ENCODE measurements at regions not wholly inside any gene's neighbourhood (a gene's known extent, or its start where the extent isn't known, plus 50 kb on each side); places are given as distances from the start of the nearest gene placed in this dataset.
A peak's percentile ranks its signal among the peaks of the same experiment; 100 is the strongest.

DNA sequence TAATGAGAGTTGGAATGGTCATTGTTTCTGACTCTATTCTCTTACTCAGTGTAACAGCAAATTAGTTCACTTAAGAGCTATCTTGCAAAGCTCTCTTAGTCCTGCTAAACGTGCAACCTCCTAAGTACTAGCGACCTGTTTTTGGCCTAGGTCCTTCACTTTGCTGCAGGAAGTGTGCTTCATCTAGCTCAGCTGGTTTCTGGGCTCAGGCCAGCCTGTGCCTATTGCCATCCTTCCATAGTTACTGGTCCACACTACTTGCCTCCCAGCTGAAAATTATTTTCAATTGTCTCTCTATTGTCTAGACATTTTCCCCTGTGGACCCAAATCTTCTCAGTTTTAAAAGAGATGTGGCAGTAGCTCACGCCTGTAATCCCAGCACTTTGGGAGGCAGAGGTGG is 561.3 kb downstream of the FGF9 start:
- H3K9ac ChIP-seq (ENCODE audit: low read length): no peak overlapping the region

DNA sequence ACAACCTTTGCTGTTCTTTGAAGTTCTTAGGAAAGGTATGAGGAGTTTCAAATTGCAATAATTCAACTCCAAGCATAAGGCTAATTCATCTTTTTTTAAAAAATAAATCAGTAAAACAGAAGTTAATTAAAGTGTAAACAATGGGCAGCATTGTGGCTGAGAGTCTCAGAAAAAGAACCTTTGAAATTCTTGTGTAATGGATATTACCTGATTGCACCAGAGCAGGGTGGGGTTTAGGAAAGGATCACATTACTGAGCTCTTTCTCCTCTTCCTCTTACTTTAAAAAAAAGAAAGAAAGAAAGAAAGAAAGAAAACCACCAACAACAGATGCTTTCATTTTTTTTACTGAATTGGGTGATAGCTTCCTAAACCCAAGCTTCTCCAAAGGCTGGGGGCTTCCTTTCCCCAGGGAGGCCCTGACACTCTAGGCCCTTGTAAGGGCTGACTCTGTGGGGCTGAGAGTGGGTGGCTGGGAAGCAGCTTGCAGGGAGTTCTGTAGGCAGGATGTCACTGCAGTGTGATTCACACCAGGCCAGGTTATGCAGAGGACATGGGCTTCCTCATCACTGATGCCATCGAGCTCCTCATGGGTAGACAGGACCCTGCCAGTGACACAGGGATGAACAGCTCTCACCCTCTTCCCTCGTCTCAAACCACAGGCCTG is 564.5 kb downstream of the FGF9 start:
- Histone ChIP-seq H3K36me3 (ENCODE audit: control insufficient read depth, insufficient read depth, low read length) (no peaks in the 10 kb centered on the region), H3K9ac (ENCODE audit: low read length) (peak overlapping the region; percentile 4), H3K4me1 (ENCODE audit: control insufficient read depth, insufficient read depth, low read length) (peaks cover 28% of the 10 kb centered on the region), H3K9me3 (ENCODE audit: control insufficient read depth, insufficient read depth, low read depth, low read length) (no peaks in the 10 kb centered on the region), H3K27me3 (ENCODE audit: control insufficient read depth, insufficient read depth, low read length) (no peaks in the 10 kb centered on the region), H3K4me3 (ENCODE audit: low read depth, low read length) (no peak overlapping the region; the same call in 1 of the 2 replicates), H3K27ac (ENCODE audit: low read depth, low read length) (0 out of 2 replicates have a peak overlapping the region, but pooled peaks have one; percentile 15)

More for the DNA sequence above, 561.3 kb downstream of the FGF9 start:
- Histone ChIP-seq H3K4me1 (ENCODE audit: control insufficient read depth, insufficient read depth, low read length) (peaks cover 24% of the 10 kb centered on the region), H3K9me3 (ENCODE audit: control insufficient read depth, insufficient read depth, low read depth, low read length) (no peaks in the 10 kb centered on the region), H3K36me3 (ENCODE audit: control insufficient read depth, insufficient read depth, low read length) (no peaks in the 10 kb centered on the region), H3K4me3 (ENCODE audit: low read depth, low read length) (no peak overlapping the region), H3K27me3 (ENCODE audit: control insufficient read depth, insufficient read depth, low read length) (no peaks in the 10 kb centered on the region), H3K27ac (ENCODE audit: low read depth, low read length) (no peak overlapping the region)

- no peak overlapping the region; the same call in 1 of the 2 replicates for H3K4me3 ChIP-seq (ENCODE audit: low read depth, low read length)
- peaks cover 28% of the 10 kb centered on the region for H3K4me1 ChIP-seq (ENCODE audit: control insufficient read depth, insufficient read depth, low read length)
- 0 out of 2 replicates have a peak overlapping the region, but pooled peaks have one; percentile 15 for H3K27ac ChIP-seq (ENCODE audit: low read depth, low read length)
- H3K9me3 ChIP-seq (ENCODE audit: control insufficient read depth, insufficient read depth, low read depth, low read length): no peaks in the 10 kb centered on the region
- H3K36me3 ChIP-seq (ENCODE audit: control insufficient read depth, insufficient read depth, low read length): no peaks in the 10 kb centered on the region
- peak overlapping the region; percentile 4 for H3K9ac ChIP-seq (ENCODE audit: low read length)
- H3K27me3 ChIP-seq (ENCODE audit: control insufficient read depth, insufficient read depth, low read length): no peaks in the 10 kb centered on the region
Measured at GRCh38 chr13:22235950-22236290, 565.0 kb downstream of the FGF9 start.

- Histone ChIP-seq H3K4me3 (ENCODE audit: low read depth, low read length) (no peak overlapping the region), H3K27ac (ENCODE audit: low read depth, low read length) (no peak overlapping the region), H3K36me3 (ENCODE audit: control insufficient read depth, insufficient read depth, low read length) (no peaks in the 10 kb centered on the region), H3K9me3 (ENCODE audit: control insufficient read depth, insufficient read depth, low read depth, low read length) (no peaks in the 10 kb centered on the region), H3K9ac (ENCODE audit: low read length) (no peak overlapping the region), H3K4me1 (ENCODE audit: control insufficient read depth, insufficient read depth, low read length) (peaks cover 30% of the 10 kb centered on the region), H3K27me3 (ENCODE audit: control insufficient read depth, insufficient read depth, low read length) (no peaks in the 10 kb centered on the region)
Measured at GRCh38 chr13:22238269-22238668, 567.4 kb downstream of the FGF9 start.

- Histone ChIP-seq H3K27ac (ENCODE audit: low read depth, low read length) (no peak overlapping the region), H3K27me3 (ENCODE audit: control insufficient read depth, insufficient read depth, low read length) (no peaks in the 10 kb centered on the region), H3K9me3 (ENCODE audit: control insufficient read depth, insufficient read depth, low read depth, low read length) (no peaks in the 10 kb centered on the region), H3K9ac (ENCODE audit: low read length) (no peak overlapping the region), H3K4me1 (ENCODE audit: control insufficient read depth, insufficient read depth, low read length) (peaks cover 25% of the 10 kb centered on the region), H3K36me3 (ENCODE audit: control insufficient read depth, insufficient read depth, low read length) (no peaks in the 10 kb centered on the region), H3K4me3 (ENCODE audit: low read depth, low read length) (no peak overlapping the region)
Measured at GRCh38 chr13:22240716-22241115, 569.8 kb downstream of the FGF9 start.

- H3K4me1 ChIP-seq (ENCODE audit: control insufficient read depth, insufficient read depth, low read length): peaks cover 13% of the 10 kb centered on the region
- H3K9me3 ChIP-seq (ENCODE audit: control insufficient read depth, insufficient read depth, low read depth, low read length): no peaks in the 10 kb centered on the region
- no peak overlapping the region for H3K9ac ChIP-seq (ENCODE audit: low read length)
- no peak overlapping the region for H3K27ac ChIP-seq (ENCODE audit: low read depth, low read length)
- H3K4me3 ChIP-seq (ENCODE audit: low read depth, low read length): no peak overlapping the region
- H3K36me3 ChIP-seq (ENCODE audit: control insufficient read depth, insufficient read depth, low read length): no peaks in the 10 kb centered on the region
- H3K27me3 ChIP-seq (ENCODE audit: control insufficient read depth, insufficient read depth, low read length): no peaks in the 10 kb centered on the region
Measured at GRCh38 chr13:22243469-22244163, 572.7 kb downstream of the FGF9 start.

- no peaks in the 10 kb centered on the region for H3K36me3 ChIP-seq (ENCODE audit: control insufficient read depth, insufficient read depth, low read length)
Measured at GRCh38 chr13:22252281-22252830, 581.5 kb downstream of the FGF9 start.

GRCh38 chr13:22253107-22253506 is 582.2 kb downstream of the FGF9 start:
- H3K4me1 ChIP-seq (ENCODE audit: control insufficient read depth, insufficient read depth, low read length): no peaks in the 10 kb centered on the region
- H3K27ac ChIP-seq (ENCODE audit: low read depth, low read length): no peak overlapping the region
- H3K9ac ChIP-seq (ENCODE audit: low read length): no peak overlapping the region
- H3K9me3 ChIP-seq (ENCODE audit: control insufficient read depth, insufficient read depth, low read depth, low read length): no peaks in the 10 kb centered on the region
- no peaks in the 10 kb centered on the region for H3K36me3 ChIP-seq (ENCODE audit: control insufficient read depth, insufficient read depth, low read length)
- H3K27me3 ChIP-seq (ENCODE audit: control insufficient read depth, insufficient read depth, low read length): no peaks in the 10 kb centered on the region
- H3K4me3 ChIP-seq (ENCODE audit: low read depth, low read length): no peak overlapping the region

More at GRCh38 chr13:22252281-22252830, 581.5 kb downstream of the FGF9 start:
- no peak overlapping the region for H3K9ac ChIP-seq (ENCODE audit: low read length)
- no peaks in the 10 kb centered on the region for H3K27me3 ChIP-seq (ENCODE audit: control insufficient read depth, insufficient read depth, low read length)
- H3K4me1 ChIP-seq (ENCODE audit: control insufficient read depth, insufficient read depth, low read length): no peaks in the 10 kb centered on the region
- no peak overlapping the region for H3K4me3 ChIP-seq (ENCODE audit: low read depth, low read length)
- H3K27ac ChIP-seq (ENCODE audit: low read depth, low read length): no peak overlapping the region
- no peaks in the 10 kb centered on the region for H3K9me3 ChIP-seq (ENCODE audit: control insufficient read depth, insufficient read depth, low read depth, low read length)

DNA sequence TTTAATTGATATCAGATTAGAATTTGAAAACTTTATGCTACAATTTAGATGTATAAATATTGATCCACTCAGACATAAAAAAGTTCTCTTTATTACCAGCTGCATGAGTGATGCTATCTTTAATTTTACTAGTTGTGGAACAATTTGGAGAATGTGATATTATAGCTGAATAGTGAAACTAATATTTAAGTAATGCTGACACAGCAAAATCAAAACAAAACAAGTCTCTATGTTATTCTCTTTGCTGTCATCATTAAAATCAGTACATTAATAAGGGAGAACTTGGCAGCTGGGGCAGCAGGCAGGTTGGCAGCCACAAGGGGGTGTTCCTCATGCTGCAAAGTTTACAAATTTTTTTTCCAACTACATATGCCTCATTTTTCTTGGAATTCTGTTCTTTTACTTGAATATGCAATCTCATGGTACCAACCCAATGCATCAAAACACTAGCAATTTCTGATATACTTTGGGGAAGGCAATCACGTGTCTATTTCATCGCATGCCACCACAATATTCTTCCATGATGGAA is 585.3 kb downstream of the FGF9 start:
- Histone ChIP-seq H3K36me3 (ENCODE audit: control insufficient read depth, insufficient read depth, low read length) (no peaks in the 10 kb centered on the region), H3K27me3 (ENCODE audit: control insufficient read depth, insufficient read depth, low read length) (no peaks in the 10 kb centered on the region), H3K4me1 (ENCODE audit: control insufficient read depth, insufficient read depth, low read length) (no peaks in the 10 kb centered on the region), H3K9me3 (ENCODE audit: control insufficient read depth, insufficient read depth, low read depth, low read length) (no peaks in the 10 kb centered on the region), H3K27ac (ENCODE audit: low read depth, low read length) (no peak overlapping the region), H3K9ac (ENCODE audit: low read length) (no peak overlapping the region), H3K4me3 (ENCODE audit: low read depth, low read length) (no peak overlapping the region)

- Histone ChIP-seq H3K27me3 (ENCODE audit: control insufficient read depth, insufficient read depth, low read length) (no peaks in the 10 kb centered on the region), H3K9me3 (ENCODE audit: control insufficient read depth, insufficient read depth, low read depth, low read length) (no peaks in the 10 kb centered on the region), H3K36me3 (ENCODE audit: control insufficient read depth, insufficient read depth, low read length) (no peaks in the 10 kb centered on the region), H3K27ac (ENCODE audit: low read depth, low read length) (no peak overlapping the region), H3K9ac (ENCODE audit: low read length) (no peak overlapping the region), H3K4me1 (ENCODE audit: control insufficient read depth, insufficient read depth, low read length) (no peaks in the 10 kb centered on the region), H3K4me3 (ENCODE audit: low read depth, low read length) (no peak overlapping the region)
Measured at GRCh38 chr13:22262001-22262885, 591.4 kb downstream of the FGF9 start.
